Caco-2 (cell line): ENCODE measurements at regions not wholly inside any gene's neighbourhood (a gene's known extent, or its start where the extent isn't known, plus 50 kb on each side); places are given as distances from the start of the nearest gene placed in this dataset.

Experiments
- BruUV-seq: library from RNA; stranded (reverse); fragments of 400-500 nt; replicated peaks from 2 replicates; lab custom pipeline; 2021; lab: Mats Ljungman, UMichigan
- CTCF ChIA-PET: fragments of 300-600 bp; sonication (Branson Sonifier 250); formaldehyde crosslinking; loops from one replicate; lab custom pipeline; 2022; ENCODE audit warnings: antibody characterized with exemption; lab: Charles Lee
- POLR2A ChIA-PET: fragments of 300-600 bp; sonication (Branson Sonifier 250); formaldehyde crosslinking; loops from one replicate; lab custom pipeline; 2022; ENCODE audit warnings: antibody characterized with exemption; lab: Charles Lee
- DNase-seq, 2 experiments: peaks; one replicate each; pipeline versions ENCODE4 v3.0.0 to v3.0.0-alpha.2; 2020 to 2022
- H3K27me3 ChIP-seq: replicated peaks from 2 replicates; pipeline ENCODE4 v1.6.0; 2011; ENCODE audit warnings: low read length; ENCODE audit not compliant: control insufficient read depth, insufficient read depth
- H3K36me3 ChIP-seq: 2 replicates; pipeline ENCODE4 v1.5.1; 2011; ENCODE audit warnings: low read length; ENCODE audit not compliant: control insufficient read depth, insufficient read depth
- H3K4me1 ChIP-seq: fragments of 250-450 bp; sonication (Bioruptor Pico); 2 replicates; pipeline ENCODE4 v1.5.1; 2020; ENCODE audit warnings: mild to moderate bottlenecking
- H3K4me3 ChIP-seq: 2 replicates; pipeline ENCODE4 v1.5.1; 2011; ENCODE audit warnings: low read depth, mild to moderate bottlenecking, control low read depth, low read length
- H3K9me3 ChIP-seq: fragments of 250-450 bp; sonication (Bioruptor Pico); 2 replicates; pipeline ENCODE4 v1.5.1; 2020; ENCODE audit warnings: mild to moderate bottlenecking, moderate library complexity
- H3K27ac Mint-ChIP-seq: one replicate; pipeline ENCODE4 v1.8.0; 2022; ENCODE audit warnings: mixed read lengths; ENCODE audit not compliant: unreplicated experiment
- H3K27me3 Mint-ChIP-seq: one replicate; pipeline ENCODE4 v1.8.0; 2022; ENCODE audit warnings: mixed read lengths; ENCODE audit not compliant: insufficient read depth, unreplicated experiment
- H3K36me3 Mint-ChIP-seq: one replicate; pipeline ENCODE4 v1.8.0; 2022; ENCODE audit warnings: mild to moderate bottlenecking, mixed read lengths; ENCODE audit not compliant: insufficient read depth, unreplicated experiment
- H3K4me1 Mint-ChIP-seq: one replicate; pipeline ENCODE4 v1.8.0; 2022; ENCODE audit warnings: low read depth, mixed read lengths; ENCODE audit not compliant: unreplicated experiment
- H3K4me3 Mint-ChIP-seq: one replicate; pipeline ENCODE4 v1.8.0; 2022; ENCODE audit warnings: mild to moderate bottlenecking, moderate library complexity, mixed read lengths; ENCODE audit not compliant: unreplicated experiment
- H3K9me3 Mint-ChIP-seq: one replicate; pipeline ENCODE4 v1.8.0; 2022; ENCODE audit warnings: mixed read lengths; ENCODE audit not compliant: unreplicated experiment
- CTCF ChIP-seq, 2 experiments: fragments of 200-600 bp in 1 of 2; IDR thresholded peaks; 1 replicate in 1 of 2; 2 replicates in 1 of 2; pipeline versions ENCODE4 v1.5.1 to v1.8.0; 2011 to 2022; ENCODE audit warnings: antibody characterized with exemption in 1 of 2, control low read depth in 1 of 2, inconsistent platforms in 1 of 2, low read depth in 1 of 2, low read length in 1 of 2, mild to moderate bottlenecking in 1 of 2, moderate library complexity in 1 of 2; ENCODE audit not compliant: insufficient read depth in 1 of 2, severe bottlenecking in 1 of 2, unreplicated experiment in 1 of 2
- intact Hi-C: fragments of 100-400 bp; cut with micrococcal nuclease; formaldehyde crosslinking; loops from one replicate; pipeline ENCODE4 v1.10.0; 2022; ENCODE audit not compliant: unreplicated experiment

- H3K4me3 ChIP-seq: no peak overlapping the region
- Mint-ChIP-seq H3K9me3 (no peaks in the 10 kb centered on the region), H3K27ac (no peak overlapping the region), H3K4me3 (no peak overlapping the region), H3K36me3 (no peaks in the 10 kb centered on the region), H3K4me1 (no peaks in the 10 kb centered on the region), H3K27me3 (no peaks in the 10 kb centered on the region)
- no peaks in the 10 kb centered on the region for H3K27me3 ChIP-seq
- CTCF ChIA-PET: no interaction called here
- DNase-seq: no peak
- H3K9me3 ChIP-seq: no peaks in the 10 kb centered on the region
- no peaks in the 10 kb centered on the region for H3K4me1 ChIP-seq
- no peak for TF ChIP-seq CTCF (IDR thresholded peaks at IDR 0.05; ENCODE audit: insufficient read depth in 1 of 2, low read depth in 1 of 2, low read length in 1 of 2, severe bottlenecking in 1 of 2, unreplicated experiment in 1 of 2)
- POLR2A ChIA-PET: no interaction called here
- no peaks in the 10 kb centered on the region for H3K36me3 ChIP-seq
- intact Hi-C loops: no loop called here
- no TSS peak for BruUV-seq
Observed at GRCh38 chr12:127720334-127720733, 546.6 kb upstream of the TMEM132C start.

- H3K27me3 ChIP-seq: no peaks in the 10 kb centered on the region
- no peak overlapping the region for H3K27ac Mint-ChIP-seq
- no peaks in the 10 kb centered on the region for H3K4me1 ChIP-seq
- ChIA-PET POLR2A (no interaction called here), CTCF (no interaction called here)
- H3K9me3 Mint-ChIP-seq: no peaks in the 10 kb centered on the region
- H3K36me3 ChIP-seq: no peaks in the 10 kb centered on the region
- TF ChIP-seq CTCF (IDR thresholded peaks at IDR 0.05; ENCODE audit: insufficient read depth in 1 of 2, low read depth in 1 of 2, low read length in 1 of 2, severe bottlenecking in 1 of 2, unreplicated experiment in 1 of 2): no peak
- intact Hi-C loops: no loop called here
- no peaks in the 10 kb centered on the region for H3K9me3 ChIP-seq
- H3K36me3 Mint-ChIP-seq: no peaks in the 10 kb centered on the region
- H3K4me1 Mint-ChIP-seq: no peaks in the 10 kb centered on the region
- BruUV-seq: no TSS peak
- H3K4me3 ChIP-seq: no peak overlapping the region
- H3K27me3 Mint-ChIP-seq: no peaks in the 10 kb centered on the region
- no peak for DNase-seq
- H3K4me3 Mint-ChIP-seq: no peak overlapping the region
Observed at GRCh38 chr12:127722611-127723010, 544.4 kb upstream of the TMEM132C start.

DNA sequence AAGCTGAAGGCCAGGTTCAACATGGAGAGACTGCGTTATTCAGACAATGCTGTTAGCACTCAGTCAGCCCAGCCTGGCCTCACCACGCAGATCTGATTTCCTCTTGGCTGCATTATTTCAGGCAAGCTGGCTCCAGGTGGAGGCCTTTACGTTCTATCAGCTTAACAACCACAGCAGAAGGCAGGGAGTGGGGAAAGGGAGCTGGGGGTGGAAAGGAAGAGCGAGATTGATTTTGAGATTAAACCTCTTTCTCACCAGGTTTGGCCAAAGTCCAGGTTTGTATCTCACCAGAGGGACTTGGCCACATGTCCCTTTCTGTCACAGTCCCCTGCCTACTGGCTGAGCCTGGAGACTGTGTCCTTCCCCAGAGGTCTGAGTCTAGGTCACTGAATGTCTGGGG is 543.7 kb upstream of the TMEM132C start:
- BruUV-seq: no TSS peak
- no peak for DNase-seq
- Histone ChIP-seq H3K27me3 (no peaks in the 10 kb centered on the region), H3K4me3 (no peak overlapping the region), H3K9me3 (no peaks in the 10 kb centered on the region), H3K36me3 (no peaks in the 10 kb centered on the region), H3K4me1 (no peaks in the 10 kb centered on the region)
- Mint-ChIP-seq H3K4me1 (no peaks in the 10 kb centered on the region), H3K36me3 (no peaks in the 10 kb centered on the region), H3K27ac (no peak overlapping the region), H3K9me3 (no peaks in the 10 kb centered on the region), H3K4me3 (no peak overlapping the region), H3K27me3 (no peaks in the 10 kb centered on the region)
- intact Hi-C loops: no loop called here
- ChIA-PET CTCF (no interaction called here), POLR2A (no interaction called here)
- no peak for TF ChIP-seq CTCF (IDR thresholded peaks at IDR 0.05; ENCODE audit: insufficient read depth in 1 of 2, low read depth in 1 of 2, low read length in 1 of 2, severe bottlenecking in 1 of 2, unreplicated experiment in 1 of 2)
